Mammary epithelial cell (primary cell): ENCODE measurements at regions not wholly inside any gene's neighbourhood (a gene's known extent, or its start where the extent isn't known, plus 50 kb on each side); places are given as distances from the start of the nearest gene placed in this dataset.

Experiments used
- CTCF ChIP-seq, 2 donors: IDR thresholded peaks in 1 of 2; conservative IDR thresholded peaks in 1 of 2; 2 replicates each; pipeline ENCODE4 v1.5.1; 2011 to 2012; ENCODE audit warnings: inconsistent platforms in 2 of 2, low read length in 2 of 2, mild to moderate bottlenecking in 2 of 2, control low read depth in 1 of 2, low read depth in 1 of 2; ENCODE audit not compliant: insufficient read depth in 1 of 2; ENCODE audit errors: extremely low read depth in 1 of 2
- EZH2 ChIP-seq: IDR thresholded peaks from 2 replicates; pipeline ENCODE4 v1.6.1; 2012; ENCODE audit warnings: low read length, inconsistent platforms, borderline replicate concordance

GRCh38 chr1:91153341-91153740, 131.5 kb upstream of the ZNF644 start:
- TF ChIP-seq CTCF (conservative IDR thresholded peaks at IDR 0.05 in 1 of 2, IDR thresholded peaks at IDR 0.05 in 1 of 2; ENCODE audit: extremely low read depth in 1 of 2, insufficient read depth in 1 of 2, low read depth in 1 of 2, low read length in 2 of 2) = no peak
- no peak for TF ChIP-seq EZH2
